ENCODE measurements at regions not wholly inside any gene's neighbourhood (a gene's known extent, or its start where the extent isn't known, plus 50 kb on each side); places are given as distances from the start of the nearest gene placed in this dataset.
A peak's percentile ranks its signal among the peaks of the same experiment; 100 is the strongest.

DNA sequence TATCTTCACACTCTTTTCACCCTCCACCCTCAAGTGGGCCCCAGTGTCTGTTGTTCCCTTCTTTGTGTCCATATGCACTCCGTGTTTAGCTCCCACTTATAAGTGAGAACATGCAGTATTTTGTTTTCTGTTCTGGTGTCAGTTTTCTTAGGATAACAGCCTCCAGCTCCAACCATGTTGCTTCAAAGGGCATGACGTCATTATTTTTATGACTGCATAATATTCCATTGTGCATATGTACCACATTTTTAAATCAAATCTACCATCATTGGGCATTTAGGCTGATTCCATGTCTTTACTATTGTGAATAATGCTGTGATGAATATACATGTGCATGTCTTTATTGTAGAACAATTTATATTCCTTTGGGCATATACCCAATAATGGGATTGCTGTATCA is 140.3 kb downstream of the LYPLAL1 start:
- no peak for DNase-seq (ENCODE audit: low read depth)
- TF ChIP-seq, protein P1, sequence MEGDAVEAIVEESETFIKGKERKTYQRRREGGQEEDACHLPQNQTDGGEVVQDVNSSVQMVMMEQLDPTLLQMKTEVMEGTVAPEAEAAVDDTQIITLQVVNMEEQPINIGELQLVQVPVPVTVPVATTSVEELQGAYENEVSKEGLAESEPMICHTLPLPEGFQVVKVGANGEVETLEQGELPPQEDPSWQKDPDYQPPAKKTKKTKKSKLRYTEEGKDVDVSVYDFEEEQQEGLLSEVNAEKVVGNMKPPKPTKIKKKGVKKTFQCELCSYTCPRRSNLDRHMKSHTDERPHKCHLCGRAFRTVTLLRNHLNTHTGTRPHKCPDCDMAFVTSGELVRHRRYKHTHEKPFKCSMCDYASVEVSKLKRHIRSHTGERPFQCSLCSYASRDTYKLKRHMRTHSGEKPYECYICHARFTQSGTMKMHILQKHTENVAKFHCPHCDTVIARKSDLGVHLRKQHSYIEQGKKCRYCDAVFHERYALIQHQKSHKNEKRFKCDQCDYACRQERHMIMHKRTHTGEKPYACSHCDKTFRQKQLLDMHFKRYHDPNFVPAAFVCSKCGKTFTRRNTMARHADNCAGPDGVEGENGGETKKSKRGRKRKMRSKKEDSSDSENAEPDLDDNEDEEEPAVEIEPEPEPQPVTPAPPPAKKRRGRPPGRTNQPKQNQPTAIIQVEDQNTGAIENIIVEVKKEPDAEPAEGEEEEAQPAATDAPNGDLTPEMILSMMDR (conservative IDR thresholded peaks at IDR 0.05; ENCODE audit: control insufficient read depth, insufficient read depth, low read depth, low read length), result no peak
- no peak overlapping the region for H3K4me3 ChIP-seq (ENCODE audit: control insufficient read depth, low read depth, low read length)

DNA sequence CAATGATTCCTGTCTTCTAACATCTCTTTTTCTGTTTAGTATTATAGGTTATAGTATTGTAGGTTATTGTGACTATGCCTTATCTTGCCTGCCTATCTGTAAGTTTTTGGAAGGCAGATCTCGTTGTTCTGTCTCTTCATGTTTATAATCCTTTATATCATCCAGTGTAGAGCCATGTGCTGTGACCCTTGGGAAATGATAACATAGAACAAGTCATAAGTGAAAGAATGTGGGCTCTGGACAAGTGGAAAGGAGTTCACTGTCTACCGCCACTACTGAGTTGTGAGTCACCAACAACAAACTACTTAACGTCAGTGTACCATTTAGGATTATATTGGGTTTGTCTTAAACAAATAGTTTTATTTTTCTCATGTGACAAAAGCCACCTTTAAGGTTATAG is 139.3 kb downstream of the LYPLAL1 start:
- TF ChIP-seq, protein P1 (conservative IDR thresholded peaks at IDR 0.05; ENCODE audit: control insufficient read depth, insufficient read depth, low read depth, low read length), result no peak
- peak; percentile 88 for DNase-seq (ENCODE audit: low read depth)

DNA sequence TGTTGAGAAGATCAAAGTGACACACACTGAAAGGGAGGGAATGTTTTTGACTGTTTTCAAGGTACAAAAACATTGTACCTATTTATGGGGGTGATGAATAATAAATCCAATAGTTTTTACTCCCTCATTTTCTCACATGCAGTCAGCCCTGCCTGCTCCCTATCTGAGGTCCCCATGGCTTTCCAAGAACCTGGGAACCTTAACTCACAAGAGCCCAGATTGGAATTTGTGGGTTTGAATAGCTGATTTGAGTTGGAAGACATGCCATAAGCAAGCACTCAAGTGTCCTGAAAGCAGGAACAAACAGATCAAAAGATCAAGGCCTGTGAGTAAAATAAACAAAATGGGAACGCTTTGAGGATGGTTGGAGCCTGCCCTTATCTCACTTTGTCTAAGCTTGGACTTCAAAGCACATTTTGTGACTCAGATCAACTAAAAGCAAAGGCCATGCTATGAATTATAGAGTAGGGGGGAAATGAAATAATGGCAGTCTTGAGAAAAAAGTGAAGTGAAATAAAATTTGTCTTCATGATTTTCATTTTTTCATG is 136.6 kb downstream of the LYPLAL1 start:
- TF ChIP-seq, protein P1 (conservative IDR thresholded peaks at IDR 0.05; ENCODE audit: control insufficient read depth, insufficient read depth, low read depth, low read length), result no peak
- H3K4me3 ChIP-seq (ENCODE audit: control insufficient read depth, low read depth, low read length), result no peak overlapping the region
- DNase-seq (ENCODE audit: low read depth), result no peak

More for the DNA sequence above, 139.3 kb downstream of the LYPLAL1 start:
- no peak overlapping the region for H3K4me3 ChIP-seq (ENCODE audit: control insufficient read depth, low read depth, low read length)

DNA sequence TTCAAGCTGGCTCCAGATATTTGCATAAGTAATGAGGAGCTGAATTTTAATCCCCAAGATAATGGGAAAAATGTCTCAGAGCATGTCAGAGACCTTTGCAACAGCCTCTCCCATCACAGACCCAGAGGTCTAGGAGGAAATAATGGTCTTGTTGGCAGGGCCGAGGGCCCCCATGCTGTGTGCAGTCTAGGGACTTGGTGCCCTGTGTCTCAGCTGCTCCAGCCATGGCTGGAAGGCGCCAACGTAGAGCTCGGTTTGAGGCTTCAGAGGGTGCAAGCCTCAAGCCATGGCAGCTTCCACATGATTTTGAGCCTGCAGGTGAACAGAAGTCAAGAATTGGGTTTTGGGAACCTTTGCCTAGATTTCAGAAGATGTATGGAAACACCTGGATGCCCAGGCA is 134.7 kb downstream of the LYPLAL1 start:
- H3K4me3 ChIP-seq (ENCODE audit: control insufficient read depth, low read depth, low read length), result no peak overlapping the region
- DNase-seq (ENCODE audit: low read depth), result no peak
- TF ChIP-seq, protein P1 (conservative IDR thresholded peaks at IDR 0.05; ENCODE audit: control insufficient read depth, insufficient read depth, low read depth, low read length), result no peak

DNA sequence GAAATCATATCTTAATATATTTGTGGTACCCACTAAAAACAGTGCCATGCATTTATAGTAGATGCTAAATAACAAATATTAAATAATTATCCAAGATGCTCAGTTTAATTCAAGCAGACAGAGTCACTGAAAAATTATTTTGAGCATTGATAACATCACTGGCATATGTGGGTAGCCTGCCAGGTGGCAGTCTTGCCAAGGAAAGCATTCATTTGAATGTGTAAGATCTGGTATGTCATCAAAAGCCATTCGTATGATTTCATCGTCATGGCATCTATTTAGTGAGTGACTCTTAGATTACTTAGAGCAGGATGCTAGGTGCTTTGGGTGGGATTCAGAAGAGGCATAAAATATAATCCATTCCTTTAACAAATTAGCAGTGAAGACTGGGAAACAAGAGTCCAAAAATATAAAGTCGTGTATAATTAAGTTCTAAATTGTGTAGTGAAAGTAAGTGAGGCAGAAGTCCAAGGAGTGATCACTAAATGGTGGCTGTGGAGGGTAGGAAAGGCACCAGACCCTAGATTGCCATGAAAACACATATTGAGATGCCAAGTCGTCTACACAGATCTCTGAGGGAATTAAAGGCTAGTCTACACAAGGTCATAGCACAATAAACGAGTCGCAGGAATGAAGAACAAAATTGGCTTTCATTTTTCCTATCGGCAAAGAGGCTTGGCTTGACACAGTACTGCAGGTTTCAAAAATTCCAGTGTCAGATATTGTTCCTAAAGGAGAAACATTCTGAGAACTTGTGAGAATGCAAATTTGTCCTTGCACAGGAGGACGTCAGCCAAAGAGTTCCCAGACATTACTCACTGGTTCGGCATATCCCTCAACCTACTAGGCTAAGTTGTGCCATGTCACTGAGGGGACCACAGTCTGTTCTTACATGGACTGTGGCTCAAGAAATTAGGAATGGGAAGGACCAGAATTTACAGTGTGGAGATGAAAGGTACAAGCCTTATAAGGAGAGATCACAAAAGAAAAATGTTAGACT is 130.8 kb downstream of the LYPLAL1 start:
- DNase-seq (ENCODE audit: low read depth), result peak; percentile 50
- TF ChIP-seq, protein P1 (conservative IDR thresholded peaks at IDR 0.05; ENCODE audit: control insufficient read depth, insufficient read depth, low read depth, low read length), result no peak
- H3K4me3 ChIP-seq (ENCODE audit: control insufficient read depth, low read depth, low read length), result no peak overlapping the region

DNA sequence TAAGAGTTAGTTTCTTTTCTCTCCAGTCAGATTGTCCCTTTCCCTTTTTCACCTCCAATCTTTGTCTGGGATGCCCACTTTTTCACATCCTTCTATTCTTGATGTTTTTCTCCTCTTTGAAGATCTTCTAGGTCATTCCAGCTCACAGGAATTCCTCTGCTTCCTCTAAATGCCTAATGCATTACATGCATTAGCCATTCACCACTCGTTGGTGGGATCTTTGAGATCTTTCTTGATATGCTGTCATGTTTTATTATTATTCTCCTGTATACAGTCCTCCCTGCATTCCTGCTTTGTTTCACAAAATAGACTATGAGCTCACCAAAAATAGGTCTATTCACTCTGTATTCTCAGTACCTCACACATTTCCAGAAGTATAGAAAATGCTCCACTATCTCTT is 129.0 kb downstream of the LYPLAL1 start:
- no peak for DNase-seq (ENCODE audit: low read depth)
- TF ChIP-seq, protein P1 (conservative IDR thresholded peaks at IDR 0.05; ENCODE audit: control insufficient read depth, insufficient read depth, low read depth, low read length), result no peak
- no peak overlapping the region for H3K4me3 ChIP-seq (ENCODE audit: control insufficient read depth, low read depth, low read length)

Measured in fibroblast of mammary gland (primary cell).